ENCODE measurements at regions not wholly inside any gene's neighbourhood (a gene's known extent, or its start where the extent isn't known, plus 50 kb on each side); places are given as distances from the start of the nearest gene placed in this dataset.

DNA sequence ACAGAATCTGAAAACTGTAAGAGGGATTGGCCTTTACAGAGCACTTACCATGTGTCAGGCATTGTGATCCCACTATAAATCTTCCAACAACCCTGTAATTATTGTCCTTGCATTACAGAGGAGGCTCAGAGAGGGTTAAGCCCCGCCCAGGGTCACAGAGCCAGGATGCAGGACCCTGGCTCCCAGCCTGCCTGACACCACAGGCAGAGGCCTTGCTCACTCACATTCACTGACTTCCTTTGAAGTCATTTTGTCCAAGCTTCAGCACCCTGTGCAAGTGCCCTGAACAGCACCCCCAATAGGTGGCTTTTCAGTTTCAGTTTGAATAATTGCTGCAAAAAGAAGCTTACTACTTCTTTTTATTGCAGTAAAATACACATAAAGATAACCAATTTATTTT lies 256.8 kb upstream of the NFIA start:
- peak in 1 of 2 donors; percentile 4 for TF ChIP-seq CTCF (conservative IDR thresholded peaks at IDR 0.05 in 1 of 2, IDR thresholded peaks at IDR 0.05 in 1 of 2; ENCODE audit: low read depth in 1 of 2, low read length in 2 of 2)
- no peak for TF ChIP-seq EZH2 (IDR thresholded peaks at IDR 0.05; ENCODE audit: low read length, missing control alignments)

All from fibroblast of lung (primary cell).